GM12878 (cell line): ENCODE measurements at regions not wholly inside any gene's neighbourhood (a gene's known extent, or its start where the extent isn't known, plus 50 kb on each side); places are given as distances from the start of the nearest gene placed in this dataset.

Experiments
- ATAC-seq: fragments of 200-7000 bp; cut with Tn5 transposase; 3 replicates; pipeline ENCODE4 v1.9.1; 2020; ENCODE audit warnings: mild to moderate bottlenecking, moderate library complexity
- BruUV-seq: library from RNA; stranded (reverse); fragments of 400-500 nt; replicated peaks from 2 replicates; lab custom pipeline; 2021; lab: Mats Ljungman, UMichigan
- CTCF ChIA-PET: fragments of 300-600 bp; sonication (Branson Sonifier 250); formaldehyde crosslinking; extraction: SDS; loops from one replicate; lab custom pipeline; 2021; ENCODE audit warnings: inconsistent platforms; lab: Yijun Ruan, JAX
- POLR2A ChIA-PET: fragments of 350-600 bp; formaldehyde crosslinking; extraction: SDS; loops from one replicate; lab custom pipeline; 2021; ENCODE audit warnings: inconsistent platforms; lab: Charles Lee
- RAD21 ChIA-PET: fragments of 300-600 bp; sonication (Branson Sonifier 250); formaldehyde crosslinking; loops from one replicate; lab custom pipeline; 2023; ENCODE audit warnings: antibody characterized with exemption; ENCODE audit not compliant: unreplicated experiment; lab: Charles Lee
- SMC1A ChIA-PET: fragments of 300-600 bp; sonication (Branson Sonifier 250); formaldehyde crosslinking; loops from one replicate; lab custom pipeline; 2023; ENCODE audit not compliant: unreplicated experiment, uncharacterized antibody; lab: Charles Lee
- DNase-seq: peaks from one replicate; pipeline ENCODE4 v3.0.0-alpha.2; 2011; ENCODE audit warnings: low read depth, low spot score
- FAIRE-seq: peaks from 3 replicates; lab custom pipeline; 2011; peaks lifted over from hg19 to GRCh38; lab: Jason Lieb, UNC
- H2AFZ ChIP-seq: 2 replicates; pipeline ENCODE4 v1.6.0; 2011; ENCODE audit warnings: low read depth, low read length, control low read depth; ENCODE audit not compliant: control insufficient read depth
- H3K27ac ChIP-seq: 2 replicates; pipeline ENCODE4 v1.5.1; 2011; ENCODE audit warnings: control low read depth; ENCODE audit not compliant: control insufficient read depth, insufficient read depth
- H3K27me3 ChIP-seq, 2 experiments: replicated peaks in 1 of 2; 2 replicates each; pipeline versions ENCODE4 v1.6.0 to v1.6.1; 2011; ENCODE audit warnings: low read length in 1 of 2; ENCODE audit not compliant: control insufficient read depth in 2 of 2, insufficient read depth in 2 of 2
- H3K36me3 ChIP-seq, 2 experiments: 2 replicates each; pipeline ENCODE4 v1.5.1; 2011; ENCODE audit warnings: low read length in 1 of 2; ENCODE audit not compliant: control insufficient read depth in 2 of 2, insufficient read depth in 2 of 2
- H3K4me1 ChIP-seq: 2 replicates; pipeline ENCODE4 v1.6.1; 2011; ENCODE audit warnings: mild to moderate bottlenecking, low read length, moderate library complexity, mixed read lengths; ENCODE audit not compliant: control insufficient read depth, insufficient read depth
- H3K4me2 ChIP-seq: 2 replicates; pipeline ENCODE4 v1.6.0; 2011; ENCODE audit warnings: control low read depth; ENCODE audit not compliant: control insufficient read depth, insufficient read depth
- H3K4me3 ChIP-seq: fragments of 200-600 bp; sonication (generic); 2 replicates; pipeline ENCODE4 v1.5.1; 2016
- H3K79me2 ChIP-seq: 2 replicates; pipeline ENCODE4 v1.6.0; 2011; ENCODE audit warnings: low read length; ENCODE audit not compliant: control insufficient read depth, insufficient read depth
- H3K9ac ChIP-seq: 2 replicates; pipeline ENCODE4 v1.8.0; 2011; ENCODE audit warnings: low read length, control low read depth, mixed read lengths; ENCODE audit not compliant: control insufficient read depth, insufficient read depth
- H3K9me3 ChIP-seq: replicated peaks from 3 replicates; pipeline ENCODE4 v1.5.1; 2011; ENCODE audit warnings: mild to moderate bottlenecking, low read length; ENCODE audit not compliant: control insufficient read depth, insufficient read depth
- H4K20me1 ChIP-seq: 2 replicates; pipeline ENCODE4 v1.6.0; 2011; ENCODE audit not compliant: control insufficient read depth, insufficient read depth
- BMI1 ChIP-seq: fragments of 450-650 bp; IDR thresholded peaks from 2 replicates; pipeline ENCODE4 v1.6.1; 2016; ENCODE audit warnings: mild to moderate bottlenecking, moderate library complexity, borderline replicate concordance
- CBX5 ChIP-seq: sonication (generic); IDR thresholded peaks from 2 replicates; pipeline ENCODE4 v1.6.1; 2016; ENCODE audit warnings: low read depth, moderate library complexity, mild to moderate bottlenecking, inconsistent platforms
- FOXK2 ChIP-seq: fragments of 450-650 bp; IDR thresholded peaks from 2 replicates; pipeline ENCODE4 v1.6.1; 2017; ENCODE audit warnings: mild to moderate bottlenecking, moderate library complexity
- GABPA ChIP-seq: IDR thresholded peaks from 2 replicates; pipeline ENCODE4 v1.6.1; 2014; ENCODE audit warnings: antibody characterized with exemption, low read depth, mild to moderate bottlenecking, inconsistent platforms
- HSF1 ChIP-seq: fragments of 150-350 bp; IDR thresholded peaks from 2 replicates; pipeline ENCODE4 v1.6.1; 2014; ENCODE audit warnings: mild to moderate bottlenecking, low read depth, low read length
- MEF2A ChIP-seq: IDR thresholded peaks from 2 replicates; pipeline ENCODE4 v1.6.1; 2011; ENCODE audit warnings: low read depth, mild to moderate bottlenecking, low read length, moderate library complexity; ENCODE audit not compliant: insufficient read depth
- NFYA ChIP-seq: IDR thresholded peaks from 2 replicates; pipeline ENCODE4 v1.6.1; 2011; ENCODE audit warnings: low read depth, mild to moderate bottlenecking, low read length, improper control_type of control experiment, borderline replicate concordance
- NR2C2 ChIP-seq: IDR thresholded peaks from 2 replicates; pipeline ENCODE4 v1.6.1; 2011; ENCODE audit warnings: borderline replicate concordance, low read depth; ENCODE audit not compliant: control insufficient read depth, insufficient read length
- SMC3 ChIP-seq: IDR thresholded peaks from 2 replicates; pipeline ENCODE4 v1.6.1; 2011; ENCODE audit warnings: low read length, improper control_type of control experiment, borderline replicate concordance
- SUPT20H ChIP-seq: IDR thresholded peaks from 2 replicates; pipeline ENCODE4 v1.6.1; 2011; ENCODE audit warnings: low read depth, mild to moderate bottlenecking, low read length, moderate library complexity, borderline replicate concordance; ENCODE audit not compliant: control insufficient read depth
- TARDBP ChIP-seq: IDR thresholded peaks from 2 replicates; pipeline ENCODE4 v1.6.1; 2016; ENCODE audit warnings: borderline replicate concordance
- WGBS: methylation state at CpG from one replicate; pipeline ENCODE4 v1.1.6; 2016; ENCODE audit warnings: low lambda C conversion rate; ENCODE audit not compliant: insufficient replicate concordance, insufficient coverage; ENCODE audit errors: missing lambda C conversion rate; 5-methylcytosine and 5-hydroxymethylcytosine counted together
- in situ Hi-C: fragments of 300-500 bp; cut with MboI; formaldehyde crosslinking; loops from 9 replicates; pipeline ENCODE4 v1.14.3; 2018; ENCODE audit warnings: mixed read lengths
- intact Hi-C: fragments of 100-400 bp; cut with micrococcal nuclease; formaldehyde crosslinking; loops from one replicate; pipeline ENCODE4 v1.14.2; 2022; ENCODE audit not compliant: unreplicated experiment
- TF ChIP-seq, protein P1 (sequence below): IDR thresholded peaks from 2 replicates; pipeline ENCODE4 v1.6.1; 2012; ENCODE audit warnings: low read depth, low read length, improper control_type of control experiment

- ChIA-PET POLR2A (no interaction called here), SMC1A (no interaction called here), CTCF (no interaction called here), RAD21 (no interaction called here)
- H3K36me3 ChIP-seq: no peaks in the 10 kb centered on the region
- no peaks in the 10 kb centered on the region for H3K4me1 ChIP-seq
- H3K9me3 ChIP-seq: no peaks in the 10 kb centered on the region
- intact Hi-C loops (no loop called here), in situ Hi-C loops (no loop called here)
- FAIRE-seq (no peak), DNase-seq (no peak), ATAC-seq (no peak)
- no TSS peak for BruUV-seq
- H3K27ac ChIP-seq: no peak overlapping the region
- TF ChIP-seq NFYA: no peak
- TF ChIP-seq FOXK2: no peak
- no peak for TF ChIP-seq MEF2A
- H3K9ac ChIP-seq: no peak overlapping the region
- no peaks in the 10 kb centered on the region for H4K20me1 ChIP-seq
- no peaks in the 10 kb centered on the region for H3K79me2 ChIP-seq
- 27% methylated on average over 7 of the region's 7 CpGs for WGBS
- H3K27me3 ChIP-seq: no peaks in the 10 kb centered on the region
- H3K4me3 ChIP-seq: no peak overlapping the region
- H3K4me2 ChIP-seq: no peak overlapping the region
- H2AFZ ChIP-seq: no peak overlapping the region
These were observed 850.4 kb upstream of the AADAT start for GRCh38 chr4:170940043-170940724.

DNA sequence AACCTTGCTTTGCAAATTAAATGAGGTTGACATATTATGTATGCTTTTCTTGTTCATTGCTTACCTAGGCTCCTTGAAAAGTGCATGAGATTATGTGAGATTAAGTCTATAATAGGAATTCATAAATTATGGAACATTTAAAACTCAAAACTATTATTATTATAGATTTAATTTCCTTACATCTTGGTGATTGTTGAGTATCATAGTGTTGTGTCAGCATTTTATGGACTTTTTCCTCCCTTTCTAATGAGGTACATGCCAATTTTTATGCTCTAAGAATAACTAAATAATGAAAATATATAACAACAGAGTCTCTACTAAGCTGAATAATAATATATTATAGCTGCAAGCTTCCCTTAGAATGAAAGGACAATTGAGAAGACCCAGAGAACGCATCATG, 848.8 kb upstream of the AADAT start:
- Histone ChIP-seq H3K27ac (no peak overlapping the region), H3K9ac (no peak overlapping the region), H4K20me1 (no peaks in the 10 kb centered on the region), H3K27me3 (no peaks in the 10 kb centered on the region), H2AFZ (no peak overlapping the region), H3K4me2 (no peak overlapping the region), H3K9me3 (no peaks in the 10 kb centered on the region), H3K79me2 (no peaks in the 10 kb centered on the region), H3K4me1 (no peaks in the 10 kb centered on the region), H3K36me3 (no peaks in the 10 kb centered on the region), H3K4me3 (no peak overlapping the region)
- intact Hi-C loops (no loop called here), in situ Hi-C loops (no loop called here)
- WGBS: 5% methylated on average over 1 of the region's 1 CpG
- ChIA-PET POLR2A (no interaction called here), SMC1A (no interaction called here), RAD21 (no interaction called here), CTCF (no interaction called here)
- no peak for FAIRE-seq
- TF ChIP-seq HSF1 (no peak), TARDBP (no peak), NR2C2 (no peak), SMC3 (no peak), GABPA (no peak), CBX5 (no peak), BMI1 (no peak), SUPT20H (no peak)
- TF ChIP-seq, protein P1, sequence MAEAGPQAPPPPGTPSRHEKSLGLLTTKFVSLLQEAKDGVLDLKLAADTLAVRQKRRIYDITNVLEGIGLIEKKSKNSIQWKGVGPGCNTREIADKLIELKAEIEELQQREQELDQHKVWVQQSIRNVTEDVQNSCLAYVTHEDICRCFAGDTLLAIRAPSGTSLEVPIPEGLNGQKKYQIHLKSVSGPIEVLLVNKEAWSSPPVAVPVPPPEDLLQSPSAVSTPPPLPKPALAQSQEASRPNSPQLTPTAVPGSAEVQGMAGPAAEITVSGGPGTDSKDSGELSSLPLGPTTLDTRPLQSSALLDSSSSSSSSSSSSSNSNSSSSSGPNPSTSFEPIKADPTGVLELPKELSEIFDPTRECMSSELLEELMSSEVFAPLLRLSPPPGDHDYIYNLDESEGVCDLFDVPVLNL: no peak
- ATAC-seq: no peak
- no peak for DNase-seq
- no TSS peak for BruUV-seq
